Ovary (tissue), 7 donors: ENCODE measurements at regions not wholly inside any gene's neighbourhood (a gene's known extent, or its start where the extent isn't known, plus 50 kb on each side); places are given as distances from the start of the nearest gene placed in this dataset.
"Not testable (repeated sequence)": the region's sequence is repeated elsewhere in the genome, so short reads cannot be mapped to it uniquely, and the experiment has no call there.

ENCODE experiments used
- DNase-seq, 5 donors: peaks; one replicate each; pipeline ENCODE4 v3.0.0-alpha.2; 2019 to 2020
- H3K27ac ChIP-seq, 2 donors: fragments of 200-600 bp; one replicate each; pipeline versions ENCODE4 v1.5.1 to v1.8.0; 2019 to 2022
- H3K27me3 ChIP-seq: fragments of 200-600 bp; one replicate; pipeline ENCODE4 v1.8.0; 2022
- H3K36me3 ChIP-seq: fragments of 200-600 bp; sonication (generic); one replicate; pipeline ENCODE4 v1.5.1; 2019
- H3K4me1 ChIP-seq: one replicate; pipeline ENCODE4 v1.8.1; 2013; ENCODE audit warnings: mild to moderate bottlenecking, moderate library complexity; ENCODE audit not compliant: insufficient read depth
- H3K4me3 ChIP-seq: fragments of 200-600 bp; sonication (generic); one replicate; pipeline ENCODE4 v1.5.1; 2017
- H3K9me3 ChIP-seq, 2 donors: fragments of 200-600 bp in 1 of 2; sonication (generic) in 1 of 2; one replicate each; pipeline versions ENCODE4 v1.5.1 to v1.8.1; 2013 to 2019; ENCODE audit warnings: mild to moderate bottlenecking in 1 of 2, moderate library complexity in 1 of 2
- CTCF ChIP-seq, 3 donors: fragments of 450-650 bp in 2 of 3; fragments of 200-600 bp in 1 of 3; IDR thresholded peaks; one replicate each; pipeline versions ENCODE4 v1.5.1 to v1.8.0; 2016 to 2022; ENCODE audit warnings: antibody characterized with exemption in 3 of 3, mild to moderate bottlenecking in 1 of 3
- EP300 ChIP-seq: sonication (generic); formaldehyde crosslinking; IDR thresholded peaks from one replicate; pipeline ENCODE4 v1.6.1; 2017; ENCODE audit warnings: antibody characterized with exemption
- POLR2A ChIP-seq: fragments of 450-650 bp; IDR thresholded peaks from one replicate; pipeline ENCODE4 v1.6.1; 2017; ENCODE audit warnings: antibody characterized with exemption, mild to moderate bottlenecking, moderate library complexity
- WGBS, 3 donors: extraction: QIAGEN DNeasy Blood & Tissue Kit in 1 of 3; methylation state at CpG; one replicate each; pipeline versions ENCODE4 v1.1.5 to v1.1.7; 2013 to 2017; 5-methylcytosine and 5-hydroxymethylcytosine counted together
- intact Hi-C, 4 donors: fragments of 100-400 bp; cut with DNase I; formaldehyde crosslinking; loops; one replicate each; pipeline versions ENCODE4 v1.11.0 to v1.15.1; 2022 to 2023
- donor health status: DM: no; HTN: no; CAD: no; lungs with moderate emphysema.
- donor health status: DM: no; HTN: no; CAD: no.
- donor health status: Bipolar disorder and iron deficiency.
- donor health status: DM: no; HTN: no; CAD: no.
- donor health status: DM: yes; HTN: yes; CAD: no.

DNA sequence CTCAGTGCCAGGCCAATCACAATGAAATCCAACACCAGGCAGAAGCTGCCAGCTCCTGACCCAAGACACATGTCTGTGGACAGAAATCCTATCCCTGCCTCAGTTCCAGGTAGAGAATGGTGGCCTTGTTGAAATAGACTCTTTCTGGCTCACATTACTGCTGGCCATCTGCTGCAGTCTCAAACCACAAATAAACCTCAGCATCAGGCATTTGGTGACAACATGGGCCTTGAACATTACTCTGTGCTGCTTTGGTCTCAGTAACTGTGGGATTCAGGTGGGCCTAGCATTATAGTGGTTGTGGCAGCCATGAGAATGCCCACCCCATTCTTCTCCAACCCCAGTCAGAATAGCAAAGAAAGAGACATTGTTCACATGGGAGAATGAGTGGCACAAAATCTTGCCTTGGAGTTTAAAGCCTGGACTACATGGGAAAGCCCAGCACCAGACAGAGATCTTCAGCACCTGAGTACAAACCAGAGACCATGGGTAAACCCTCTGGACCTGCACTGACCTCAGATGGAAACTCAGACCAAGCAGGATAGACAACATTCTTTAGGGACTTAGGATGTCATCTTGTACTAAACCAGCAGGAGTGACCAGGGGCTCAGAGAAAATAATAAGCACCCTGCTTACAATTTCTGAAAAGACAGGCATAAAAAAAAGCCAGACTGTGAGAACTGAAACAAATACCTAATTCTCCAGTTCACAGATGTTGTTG, 50.4 kb upstream of the TRAM1L1 start:
- H3K4me1 ChIP-seq: no peaks in the 10 kb centered on the region
- H3K27ac ChIP-seq: no peak overlapping the region
- no peak for DNase-seq
- TF ChIP-seq EP300: no peak
- TF ChIP-seq POLR2A: no peak
- TF ChIP-seq CTCF (IDR thresholded peaks at IDR 0.05): no peak
- H3K27me3 ChIP-seq: no peaks in the 10 kb centered on the region
- no peaks in the 10 kb centered on the region for H3K9me3 ChIP-seq
- intact Hi-C loops: no loop called here
- H3K4me3 ChIP-seq: no peak overlapping the region
- H3K36me3 ChIP-seq: no peaks in the 10 kb centered on the region

DNA sequence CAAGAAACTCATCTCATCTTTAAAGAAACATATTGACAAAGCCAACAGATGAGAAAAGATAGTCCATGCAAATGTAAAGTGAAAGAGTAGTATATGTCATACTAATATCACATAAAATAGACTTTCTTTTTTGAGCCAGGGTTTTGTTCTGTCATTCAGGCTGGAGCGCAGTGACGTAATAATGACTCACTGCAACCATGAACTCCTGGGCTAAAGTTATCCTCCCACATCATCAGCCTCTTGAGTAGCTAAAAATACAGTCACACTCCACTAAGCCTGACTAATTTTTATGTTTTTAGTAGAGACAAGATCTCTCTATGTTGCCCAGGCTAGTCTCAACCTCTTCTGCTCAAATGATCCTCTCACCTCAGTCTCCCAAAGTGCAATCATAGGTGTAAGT, 51.8 kb upstream of the TRAM1L1 start:
- no peak for DNase-seq
- no peaks in the 10 kb centered on the region for H3K4me1 ChIP-seq
- no peak overlapping the region for H3K4me3 ChIP-seq
- no peak for TF ChIP-seq CTCF (IDR thresholded peaks at IDR 0.05)
- TF ChIP-seq EP300: no peak
- no peak for TF ChIP-seq POLR2A
- no peaks in the 10 kb centered on the region for H3K36me3 ChIP-seq
- no peaks in the 10 kb centered on the region for H3K27me3 ChIP-seq
- H3K9me3 ChIP-seq: no peaks in the 10 kb centered on the region
- no peak overlapping the region for H3K27ac ChIP-seq
- 80 to 88% (median 83%) methylated on average over 2 of the region's 2 CpGs for WGBS, 3 donors
- intact Hi-C loops: no loop called here

DNA sequence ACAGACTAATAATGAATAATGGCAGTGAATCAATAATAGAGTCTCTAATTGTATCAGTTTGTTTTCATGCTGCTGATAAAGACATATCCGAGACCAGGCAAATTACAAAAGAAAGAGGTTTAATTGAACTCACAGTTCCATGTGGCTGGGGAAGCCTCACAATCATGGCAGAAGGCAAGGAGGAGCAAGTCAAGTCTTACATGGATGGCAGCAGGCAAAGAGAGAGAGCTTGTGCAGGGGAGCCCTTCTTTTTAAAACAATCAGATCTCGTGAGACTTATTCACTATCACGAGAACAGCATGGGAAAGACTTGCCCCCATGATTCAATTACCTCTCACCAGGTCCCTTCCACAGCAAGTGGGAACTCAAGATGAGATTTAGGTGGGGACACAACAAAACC, 53.4 kb upstream of the TRAM1L1 start:
- H3K27me3 ChIP-seq, intact Hi-C loops: not testable (repeated sequence)

GRCh38 chr4:117154251-117154650, 68.9 kb upstream of the TRAM1L1 start:
- TF ChIP-seq POLR2A (no peak), EP300 (no peak), CTCF (IDR thresholded peaks at IDR 0.05) (no peak)
- intact Hi-C loops: no loop called here

More for the DNA sequence above, 53.4 kb upstream of the TRAM1L1 start:
- H3K9me3 ChIP-seq, H3K27ac ChIP-seq, H3K4me1 ChIP-seq, H3K36me3 ChIP-seq, DNase-seq, H3K4me3 ChIP-seq: not testable (repeated sequence)
- 84 to 91% (median 89%) methylated on average over 3 of the region's 3 CpGs for WGBS, 3 donors

GRCh38 chr4:117156806-117157205, 71.4 kb upstream of the TRAM1L1 start:
- no peaks in the 10 kb centered on the region for H3K27me3 ChIP-seq
- 28 to 32% (median 29%) methylated on average over 2 of the region's 2 CpGs for WGBS, 3 donors
- intact Hi-C loops: no loop called here

More at GRCh38 chr4:117154251-117154650, 68.9 kb upstream of the TRAM1L1 start:
- no peaks in the 10 kb centered on the region for H3K4me1 ChIP-seq
- no peaks in the 10 kb centered on the region for H3K36me3 ChIP-seq
- 89 to 92% (median 92%) methylated on average over 5 to 6 of the region's 6 CpGs for WGBS, 3 donors
- DNase-seq: no peak
- no peak overlapping the region for H3K4me3 ChIP-seq
- no peaks in the 10 kb centered on the region for H3K9me3 ChIP-seq
- H3K27me3 ChIP-seq: no peaks in the 10 kb centered on the region
- no peak overlapping the region for H3K27ac ChIP-seq

More at GRCh38 chr4:117156806-117157205, 71.4 kb upstream of the TRAM1L1 start:
- Histone ChIP-seq H3K9me3 (no peaks in the 10 kb centered on the region), H3K4me3 (no peak overlapping the region), H3K4me1 (no peaks in the 10 kb centered on the region), H3K27ac (no peak overlapping the region), H3K36me3 (no peaks in the 10 kb centered on the region)
- no peak for DNase-seq
- TF ChIP-seq POLR2A (no peak), EP300 (no peak), CTCF (IDR thresholded peaks at IDR 0.05) (no peak)
